Esophagus muscularis mucosa (tissue), 3 donors: ENCODE measurements at regions not wholly inside any gene's neighbourhood (a gene's known extent, or its start where the extent isn't known, plus 50 kb on each side); places are given as distances from the start of the nearest gene placed in this dataset.

Experiments
- CTCF ChIP-seq, 3 experiments: fragments of 200-600 bp in 2 of 3; fragments of 450-650 bp in 1 of 3; sonication (generic) in 2 of 3; IDR thresholded peaks; one replicate each; pipeline ENCODE4 v1.5.1; 2017 to 2019; ENCODE audit warnings: antibody characterized with exemption in 3 of 3, mild to moderate bottlenecking in 2 of 3, moderate library complexity in 1 of 3
- POLR2A ChIP-seq: fragments of 450-650 bp; IDR thresholded peaks from one replicate; pipeline ENCODE4 v1.6.1; 2017; ENCODE audit warnings: antibody characterized with exemption, moderate library complexity, mild to moderate bottlenecking, low read depth
- POLR2AphosphoS5 ChIP-seq, 2 donors: sonication (generic); formaldehyde crosslinking; IDR thresholded peaks; one replicate each; pipeline ENCODE4 v1.6.1; 2017; ENCODE audit warnings: antibody characterized with exemption in 2 of 2

- TF ChIP-seq POLR2A (no peak), CTCF (IDR thresholded peaks at IDR 0.05) (no peak), POLR2AphosphoS5 (IDR thresholded peaks at IDR 0.05) (no peak)
These were observed 284.1 kb downstream of the TDRD15 start for GRCh38 chr2:21407851-21408250.
